Liver (tissue), 8 donors: ENCODE measurements at regions not wholly inside any gene's neighbourhood (a gene's known extent, or its start where the extent isn't known, plus 50 kb on each side); places are given as distances from the start of the nearest gene placed in this dataset.

Source experiments
- DNase-seq: peaks from one replicate; pipeline ENCODE4 v3.0.0-alpha.2; 2017; ENCODE audit warnings: low spot score
- H3K27ac ChIP-seq, 2 donors: one replicate each; pipeline ENCODE4 v1.7.0; 2013; ENCODE audit warnings: inconsistent platforms in 2 of 2, low read length in 2 of 2, control low read depth in 1 of 2, low read depth in 1 of 2, mild to moderate bottlenecking in 1 of 2
- H3K27me3 ChIP-seq, 4 donors: one replicate each; pipeline versions ENCODE4 v1.6.1 to v1.7.0; 2013; ENCODE audit warnings: low read length in 3 of 4, inconsistent platforms in 1 of 4, mild to moderate bottlenecking in 1 of 4, moderate library complexity in 1 of 4; ENCODE audit not compliant: control insufficient read depth in 4 of 4, insufficient read depth in 4 of 4
- H3K36me3 ChIP-seq, 4 donors: one replicate each; pipeline versions ENCODE4 v1.6.1 to v1.7.0; 2013; ENCODE audit warnings: low read length in 3 of 4, mild to moderate bottlenecking in 3 of 4, low read depth in 1 of 4, moderate library complexity in 1 of 4; ENCODE audit not compliant: control insufficient read depth in 4 of 4, insufficient read depth in 3 of 4
- H3K4me1 ChIP-seq, 4 donors: one replicate each; pipeline versions ENCODE4 v1.6.1 to v1.7.0; 2013; ENCODE audit warnings: low read length in 3 of 4, mild to moderate bottlenecking in 3 of 4, moderate library complexity in 1 of 4; ENCODE audit not compliant: control insufficient read depth in 4 of 4, insufficient read depth in 4 of 4
- H3K4me3 ChIP-seq, 3 donors: one replicate each; pipeline versions ENCODE4 v1.6.1 to v1.7.0; 2013; ENCODE audit warnings: low read length in 3 of 3, control low read depth in 1 of 3, low read depth in 1 of 3, mild to moderate bottlenecking in 1 of 3
- H3K9ac ChIP-seq, 2 donors: one replicate each; pipeline ENCODE4 v1.7.0; 2013; ENCODE audit warnings: low read length in 2 of 2, mild to moderate bottlenecking in 2 of 2, moderate library complexity in 2 of 2, control low read depth in 1 of 2, low read depth in 1 of 2
- H3K9me3 ChIP-seq, 4 donors: one replicate each; pipeline versions ENCODE4 v1.6.1 to v1.7.0; 2013; ENCODE audit warnings: low read length in 3 of 4; ENCODE audit not compliant: control insufficient read depth in 4 of 4
- EGR1 ChIP-seq, 2 donors: IDR thresholded peaks; 2 replicates each; pipeline ENCODE4 v1.6.1; 2016 to 2018; ENCODE audit warnings: antibody characterized with exemption in 2 of 2, low read depth in 2 of 2
- FOXA2 ChIP-seq: IDR thresholded peaks from 2 replicates; pipeline ENCODE4 v1.6.1; 2016; ENCODE audit warnings: antibody characterized with exemption
- HNF4G ChIP-seq: IDR thresholded peaks from 2 replicates; pipeline ENCODE4 v1.6.1; 2016; ENCODE audit warnings: antibody characterized with exemption
- NR2F2 ChIP-seq: IDR thresholded peaks from 2 replicates; pipeline ENCODE4 v1.6.1; 2016; ENCODE audit warnings: antibody characterized with exemption
- RAD21 ChIP-seq, 2 donors: IDR thresholded peaks; 2 replicates each; pipeline ENCODE4 v1.6.1; 2016; ENCODE audit warnings: antibody characterized with exemption in 2 of 2, mild to moderate bottlenecking in 2 of 2
- RXRA ChIP-seq, 2 donors: IDR thresholded peaks; 2 replicates each; pipeline ENCODE4 v1.6.1; 2017 to 2018; ENCODE audit warnings: antibody characterized with exemption in 2 of 2, mild to moderate bottlenecking in 1 of 2
- TAF1 ChIP-seq: conservative IDR thresholded peaks from 2 replicates; pipeline ENCODE4 v1.6.1; 2016; ENCODE audit warnings: antibody characterized with exemption, mild to moderate bottlenecking
- WGBS: extraction: QIAGEN DNeasy Blood & Tissue Kit; methylation state at CpG from one replicate; pipeline ENCODE4 v1.1.7; 2013; 5-methylcytosine and 5-hydroxymethylcytosine counted together
- TF ChIP-seq, protein P1 (sequence below): IDR thresholded peaks from 2 replicates; pipeline ENCODE4 v1.6.1; 2016; ENCODE audit warnings: antibody characterized with exemption
- TF ChIP-seq, protein P2 (sequence below): IDR thresholded peaks from 2 replicates; pipeline ENCODE4 v1.6.1; 2016; ENCODE audit warnings: antibody characterized with exemption
- TF ChIP-seq, protein P3 (sequence below): IDR thresholded peaks from 2 replicates; pipeline ENCODE4 v1.6.1; 2016; ENCODE audit warnings: antibody characterized with exemption, mild to moderate bottlenecking
- TF ChIP-seq, protein P4 (sequence below): fragments of 150-350 bp; IDR thresholded peaks from 2 replicates; pipeline ENCODE4 v1.5.1; 2017; ENCODE audit warnings: improper control_type of control experiment, low read depth, low read length; ENCODE audit not compliant: missing input control
- TF ChIP-seq, protein P5 (sequence below): IDR thresholded peaks from 2 replicates; pipeline ENCODE4 v1.6.1; 2016; ENCODE audit warnings: antibody characterized with exemption
- donor health status: healthy.
- donor health status: healthy.
- donor health status: healthy.
- donor health status: healthy.
- donor health status: healthy.

DNA sequence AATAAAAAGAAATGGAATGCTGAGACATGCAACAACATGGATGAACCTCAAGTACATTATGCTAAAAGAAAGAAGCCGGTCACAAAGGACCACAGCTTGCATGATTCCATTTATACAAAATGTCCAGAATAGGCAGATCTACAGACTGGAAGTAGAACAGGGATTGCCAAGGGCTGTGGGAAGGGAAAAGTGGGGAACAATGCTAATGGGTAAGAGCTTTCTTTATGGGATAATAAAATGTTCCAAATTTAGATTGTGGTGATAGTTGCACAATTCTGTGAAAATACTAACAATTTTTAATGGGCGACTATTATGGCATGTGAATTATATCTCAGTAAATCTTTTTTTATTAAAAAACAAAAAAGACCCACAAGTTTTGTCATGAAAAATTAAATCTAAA, 106.2 kb downstream of the TMCO5A start:
- DNase-seq, result no peak
- WGBS, result 91% methylated on average over 2 of the region's 2 CpGs
- TF ChIP-seq HNF4G (no peak), RXRA (IDR thresholded peaks at IDR 0.05) (no peak), EGR1 (IDR thresholded peaks at IDR 0.05; ENCODE audit: low read depth in 2 of 2) (no peak), FOXA2 (no peak), TAF1 (no peak), NR2F2 (no peak), RAD21 (IDR thresholded peaks at IDR 0.05) (no peak)
- TF ChIP-seq, protein P1, sequence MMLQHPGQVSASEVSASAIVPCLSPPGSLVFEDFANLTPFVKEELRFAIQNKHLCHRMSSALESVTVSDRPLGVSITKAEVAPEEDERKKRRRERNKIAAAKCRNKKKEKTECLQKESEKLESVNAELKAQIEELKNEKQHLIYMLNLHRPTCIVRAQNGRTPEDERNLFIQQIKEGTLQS, result no peak
- TF ChIP-seq, protein P2, sequence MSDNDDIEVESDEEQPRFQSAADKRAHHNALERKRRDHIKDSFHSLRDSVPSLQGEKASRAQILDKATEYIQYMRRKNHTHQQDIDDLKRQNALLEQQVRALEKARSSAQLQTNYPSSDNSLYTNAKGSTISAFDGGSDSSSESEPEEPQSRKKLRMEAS, result no peak
- TF ChIP-seq, protein P3, sequence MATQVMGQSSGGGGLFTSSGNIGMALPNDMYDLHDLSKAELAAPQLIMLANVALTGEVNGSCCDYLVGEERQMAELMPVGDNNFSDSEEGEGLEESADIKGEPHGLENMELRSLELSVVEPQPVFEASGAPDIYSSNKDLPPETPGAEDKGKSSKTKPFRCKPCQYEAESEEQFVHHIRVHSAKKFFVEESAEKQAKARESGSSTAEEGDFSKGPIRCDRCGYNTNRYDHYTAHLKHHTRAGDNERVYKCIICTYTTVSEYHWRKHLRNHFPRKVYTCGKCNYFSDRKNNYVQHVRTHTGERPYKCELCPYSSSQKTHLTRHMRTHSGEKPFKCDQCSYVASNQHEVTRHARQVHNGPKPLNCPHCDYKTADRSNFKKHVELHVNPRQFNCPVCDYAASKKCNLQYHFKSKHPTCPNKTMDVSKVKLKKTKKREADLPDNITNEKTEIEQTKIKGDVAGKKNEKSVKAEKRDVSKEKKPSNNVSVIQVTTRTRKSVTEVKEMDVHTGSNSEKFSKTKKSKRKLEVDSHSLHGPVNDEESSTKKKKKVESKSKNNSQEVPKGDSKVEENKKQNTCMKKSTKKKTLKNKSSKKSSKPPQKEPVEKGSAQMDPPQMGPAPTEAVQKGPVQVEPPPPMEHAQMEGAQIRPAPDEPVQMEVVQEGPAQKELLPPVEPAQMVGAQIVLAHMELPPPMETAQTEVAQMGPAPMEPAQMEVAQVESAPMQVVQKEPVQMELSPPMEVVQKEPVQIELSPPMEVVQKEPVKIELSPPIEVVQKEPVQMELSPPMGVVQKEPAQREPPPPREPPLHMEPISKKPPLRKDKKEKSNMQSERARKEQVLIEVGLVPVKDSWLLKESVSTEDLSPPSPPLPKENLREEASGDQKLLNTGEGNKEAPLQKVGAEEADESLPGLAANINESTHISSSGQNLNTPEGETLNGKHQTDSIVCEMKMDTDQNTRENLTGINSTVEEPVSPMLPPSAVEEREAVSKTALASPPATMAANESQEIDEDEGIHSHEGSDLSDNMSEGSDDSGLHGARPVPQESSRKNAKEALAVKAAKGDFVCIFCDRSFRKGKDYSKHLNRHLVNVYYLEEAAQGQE, result no peak
- TF ChIP-seq, protein P4, sequence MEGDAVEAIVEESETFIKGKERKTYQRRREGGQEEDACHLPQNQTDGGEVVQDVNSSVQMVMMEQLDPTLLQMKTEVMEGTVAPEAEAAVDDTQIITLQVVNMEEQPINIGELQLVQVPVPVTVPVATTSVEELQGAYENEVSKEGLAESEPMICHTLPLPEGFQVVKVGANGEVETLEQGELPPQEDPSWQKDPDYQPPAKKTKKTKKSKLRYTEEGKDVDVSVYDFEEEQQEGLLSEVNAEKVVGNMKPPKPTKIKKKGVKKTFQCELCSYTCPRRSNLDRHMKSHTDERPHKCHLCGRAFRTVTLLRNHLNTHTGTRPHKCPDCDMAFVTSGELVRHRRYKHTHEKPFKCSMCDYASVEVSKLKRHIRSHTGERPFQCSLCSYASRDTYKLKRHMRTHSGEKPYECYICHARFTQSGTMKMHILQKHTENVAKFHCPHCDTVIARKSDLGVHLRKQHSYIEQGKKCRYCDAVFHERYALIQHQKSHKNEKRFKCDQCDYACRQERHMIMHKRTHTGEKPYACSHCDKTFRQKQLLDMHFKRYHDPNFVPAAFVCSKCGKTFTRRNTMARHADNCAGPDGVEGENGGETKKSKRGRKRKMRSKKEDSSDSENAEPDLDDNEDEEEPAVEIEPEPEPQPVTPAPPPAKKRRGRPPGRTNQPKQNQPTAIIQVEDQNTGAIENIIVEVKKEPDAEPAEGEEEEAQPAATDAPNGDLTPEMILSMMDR, result no peak
- TF ChIP-seq, protein P5, sequence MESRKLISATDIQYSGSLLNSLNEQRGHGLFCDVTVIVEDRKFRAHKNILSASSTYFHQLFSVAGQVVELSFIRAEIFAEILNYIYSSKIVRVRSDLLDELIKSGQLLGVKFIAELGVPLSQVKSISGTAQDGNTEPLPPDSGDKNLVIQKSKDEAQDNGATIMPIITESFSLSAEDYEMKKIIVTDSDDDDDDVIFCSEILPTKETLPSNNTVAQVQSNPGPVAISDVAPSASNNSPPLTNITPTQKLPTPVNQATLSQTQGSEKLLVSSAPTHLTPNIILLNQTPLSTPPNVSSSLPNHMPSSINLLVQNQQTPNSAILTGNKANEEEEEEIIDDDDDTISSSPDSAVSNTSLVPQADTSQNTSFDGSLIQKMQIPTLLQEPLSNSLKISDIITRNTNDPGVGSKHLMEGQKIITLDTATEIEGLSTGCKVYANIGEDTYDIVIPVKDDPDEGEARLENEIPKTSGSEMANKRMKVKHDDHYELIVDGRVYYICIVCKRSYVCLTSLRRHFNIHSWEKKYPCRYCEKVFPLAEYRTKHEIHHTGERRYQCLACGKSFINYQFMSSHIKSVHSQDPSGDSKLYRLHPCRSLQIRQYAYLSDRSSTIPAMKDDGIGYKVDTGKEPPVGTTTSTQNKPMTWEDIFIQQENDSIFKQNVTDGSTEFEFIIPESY, result no peak
- Histone ChIP-seq H3K4me3 (no peak overlapping the region), H3K27ac (no peak overlapping the region), H3K9ac (no peak overlapping the region), H3K36me3 (no peaks in the 10 kb centered on the region), H3K9me3 (no peaks in the 10 kb centered on the region), H3K4me1 (peaks cover 0 to 2% (median 0%) of the 10 kb centered on the region in 4 donors), H3K27me3 (no peaks in the 10 kb centered on the region)

DNA sequence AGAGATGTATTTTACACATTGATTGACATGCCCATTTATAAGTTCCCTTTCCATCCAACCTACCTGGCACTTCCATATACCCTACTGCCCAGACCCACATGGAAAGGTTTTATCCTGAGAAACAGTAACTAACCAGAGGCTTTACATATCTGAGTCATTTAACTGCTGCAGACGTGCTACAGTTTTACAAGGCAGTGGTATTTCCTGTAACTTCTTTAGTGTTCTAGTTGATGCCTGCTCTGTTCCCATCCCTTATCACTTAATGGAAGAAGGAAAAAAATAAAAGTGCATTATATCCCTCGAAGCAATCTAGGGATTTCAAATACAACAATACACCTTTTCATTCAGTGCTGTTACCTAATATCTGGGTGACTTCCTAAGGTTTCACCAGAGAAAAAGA, 107.1 kb downstream of the TMCO5A start:
- Histone ChIP-seq H3K4me3 (no peak overlapping the region), H3K9me3 (no peaks in the 10 kb centered on the region), H3K36me3 (no peaks in the 10 kb centered on the region), H3K4me1 (peaks cover 0 to 2% (median 0%) of the 10 kb centered on the region in 4 donors), H3K27me3 (no peaks in the 10 kb centered on the region), H3K9ac (no peak overlapping the region), H3K27ac (no peak overlapping the region)
- DNase-seq, result no peak
- WGBS, result 53% methylated on average over 2 of the region's 2 CpGs
- TF ChIP-seq, protein P3, result no peak
